ENCODE measurements at regions not wholly inside any gene's neighbourhood (a gene's known extent, or its start where the extent isn't known, plus 50 kb on each side); places are given as distances from the start of the nearest gene placed in this dataset.

DNA sequence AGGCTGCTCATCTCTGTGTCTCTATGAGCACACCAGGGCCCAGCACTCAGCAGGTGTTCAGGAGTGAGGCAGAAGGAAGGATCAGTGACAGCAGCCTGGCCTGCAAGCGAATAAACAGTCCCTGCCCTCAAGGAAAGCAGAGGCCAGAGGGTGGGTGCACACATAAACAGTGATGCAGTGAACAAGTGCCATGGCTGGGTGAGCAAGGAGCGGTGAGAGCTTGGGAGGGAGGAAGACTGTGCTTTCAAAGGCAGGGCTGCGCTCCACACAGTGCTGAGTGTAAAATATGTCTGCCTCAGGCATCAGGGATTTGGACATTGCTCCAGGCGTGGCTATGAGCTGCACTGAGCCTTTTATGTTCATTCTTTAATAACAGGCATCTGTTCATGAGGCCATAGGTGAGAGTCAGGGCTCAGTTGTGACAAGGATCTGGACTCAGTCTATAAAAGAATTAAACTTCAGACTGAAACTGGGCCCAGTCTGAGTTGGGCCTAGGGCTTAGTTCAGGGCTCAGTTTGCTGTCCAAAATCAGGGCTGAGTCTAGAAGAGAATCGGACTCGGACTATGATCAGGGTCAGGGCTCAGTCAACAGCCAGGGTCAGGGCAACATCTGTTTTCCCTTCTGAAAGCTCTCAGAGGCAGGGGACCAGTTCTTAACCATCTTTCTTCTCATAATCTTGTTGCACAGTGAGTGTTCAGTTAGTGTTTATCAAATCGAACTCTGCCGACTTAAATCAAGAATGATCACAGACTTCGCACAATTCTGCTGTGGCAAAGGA lies 213.7 kb downstream of the FOXD2 start:
- intact Hi-C loops (cut with DNase I) = no loop called here
- H3K27ac ChIP-seq (ENCODE audit: low read depth in 2 of 2, low read length in 2 of 2) = no peak overlapping the region
- H3K4me3 ChIP-seq (ENCODE audit: low read length in 3 of 3) = no peak overlapping the region
- no peak for TF ChIP-seq CTCF (IDR thresholded peaks at IDR 0.05; ENCODE audit: borderline replicate concordance, extremely low read depth, insufficient read depth)
- DNase-seq = peak in 4 of 5 donors; percentile 71 to 83 (median 77)
- no peaks in the 10 kb centered on the region for H3K36me3 ChIP-seq (ENCODE audit: control insufficient read depth in 2 of 3, insufficient read depth in 3 of 3, low read length in 3 of 3)
- no peaks in the 10 kb centered on the region for H3K9me3 ChIP-seq (ENCODE audit: control insufficient read depth in 2 of 3, insufficient read depth in 1 of 3, low read length in 3 of 3)
- H3K27me3 ChIP-seq (ENCODE audit: control insufficient read depth, insufficient read depth, low read length) = peaks cover 3% of the 10 kb centered on the region
- FAIRE-seq = no peak
- no peak overlapping the region for H3K9ac ChIP-seq (ENCODE audit: low read length in 3 of 3)
- peaks cover 3 to 7% (median 4%) of the 10 kb centered on the region in 3 donors for H3K4me1 ChIP-seq (ENCODE audit: control insufficient read depth in 2 of 3, insufficient read depth in 2 of 3, low read depth in 1 of 3, low read length in 3 of 3)

DNA sequence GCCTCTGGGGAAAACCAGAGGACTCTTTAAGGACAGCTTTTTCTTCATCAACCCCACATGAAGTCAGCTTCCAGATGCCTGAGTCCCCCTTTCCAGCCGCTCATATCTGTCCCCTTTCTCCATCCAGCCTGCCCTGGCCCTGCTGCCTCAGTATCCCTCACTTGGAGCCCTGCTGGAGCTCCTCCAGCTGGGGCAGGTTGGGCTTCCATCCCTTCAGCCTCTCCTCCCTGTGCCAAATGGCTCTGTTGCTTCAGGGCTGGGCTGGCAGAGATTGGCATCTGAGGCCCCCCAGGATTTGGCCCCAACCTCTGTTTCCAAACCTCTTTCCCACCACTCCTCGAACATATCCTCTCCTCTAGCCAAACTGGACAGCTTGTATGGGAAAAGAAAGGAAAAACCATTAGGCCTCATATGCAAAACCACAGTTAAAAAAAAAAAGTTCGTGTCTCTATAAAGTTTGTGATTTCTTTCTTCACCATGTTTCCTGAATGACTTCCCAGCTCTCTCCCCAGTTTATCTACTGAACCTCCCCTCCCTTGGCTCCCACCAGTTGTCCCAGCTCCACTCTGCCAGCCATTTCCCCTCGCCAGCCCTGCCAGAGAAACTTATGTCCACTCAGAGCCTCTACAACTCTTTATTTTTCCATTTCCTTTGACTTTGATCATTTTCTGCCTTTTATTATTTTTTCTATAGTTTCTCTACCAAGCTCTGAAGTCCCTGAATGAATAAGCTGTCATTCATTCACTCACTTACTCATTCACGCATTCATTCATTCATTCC lies 217.9 kb downstream of the FOXD2 start:
- H3K9me3 ChIP-seq (ENCODE audit: control insufficient read depth in 2 of 3, insufficient read depth in 1 of 3, low read length in 3 of 3) = no peaks in the 10 kb centered on the region
- peaks cover 3 to 12% (median 5%) of the 10 kb centered on the region in 3 donors for H3K4me1 ChIP-seq (ENCODE audit: control insufficient read depth in 2 of 3, insufficient read depth in 2 of 3, low read depth in 1 of 3, low read length in 3 of 3)
- intact Hi-C loops (cut with DNase I) = no loop called here
- TF ChIP-seq CTCF (IDR thresholded peaks at IDR 0.05; ENCODE audit: borderline replicate concordance, extremely low read depth, insufficient read depth) = no peak
- no peak overlapping the region for H3K9ac ChIP-seq (ENCODE audit: low read length in 3 of 3)
- H3K27ac ChIP-seq (ENCODE audit: low read depth in 2 of 2, low read length in 2 of 2) = no peak overlapping the region
- H3K27me3 ChIP-seq (ENCODE audit: control insufficient read depth, insufficient read depth, low read length) = no peaks in the 10 kb centered on the region
- H3K4me3 ChIP-seq (ENCODE audit: low read length in 3 of 3) = no peak overlapping the region
- DNase-seq = peak in 2 of 5 donors; percentile 2 to 20
- H3K36me3 ChIP-seq (ENCODE audit: control insufficient read depth in 2 of 3, insufficient read depth in 3 of 3, low read length in 3 of 3) = no peaks in the 10 kb centered on the region
- FAIRE-seq = no peak

DNA sequence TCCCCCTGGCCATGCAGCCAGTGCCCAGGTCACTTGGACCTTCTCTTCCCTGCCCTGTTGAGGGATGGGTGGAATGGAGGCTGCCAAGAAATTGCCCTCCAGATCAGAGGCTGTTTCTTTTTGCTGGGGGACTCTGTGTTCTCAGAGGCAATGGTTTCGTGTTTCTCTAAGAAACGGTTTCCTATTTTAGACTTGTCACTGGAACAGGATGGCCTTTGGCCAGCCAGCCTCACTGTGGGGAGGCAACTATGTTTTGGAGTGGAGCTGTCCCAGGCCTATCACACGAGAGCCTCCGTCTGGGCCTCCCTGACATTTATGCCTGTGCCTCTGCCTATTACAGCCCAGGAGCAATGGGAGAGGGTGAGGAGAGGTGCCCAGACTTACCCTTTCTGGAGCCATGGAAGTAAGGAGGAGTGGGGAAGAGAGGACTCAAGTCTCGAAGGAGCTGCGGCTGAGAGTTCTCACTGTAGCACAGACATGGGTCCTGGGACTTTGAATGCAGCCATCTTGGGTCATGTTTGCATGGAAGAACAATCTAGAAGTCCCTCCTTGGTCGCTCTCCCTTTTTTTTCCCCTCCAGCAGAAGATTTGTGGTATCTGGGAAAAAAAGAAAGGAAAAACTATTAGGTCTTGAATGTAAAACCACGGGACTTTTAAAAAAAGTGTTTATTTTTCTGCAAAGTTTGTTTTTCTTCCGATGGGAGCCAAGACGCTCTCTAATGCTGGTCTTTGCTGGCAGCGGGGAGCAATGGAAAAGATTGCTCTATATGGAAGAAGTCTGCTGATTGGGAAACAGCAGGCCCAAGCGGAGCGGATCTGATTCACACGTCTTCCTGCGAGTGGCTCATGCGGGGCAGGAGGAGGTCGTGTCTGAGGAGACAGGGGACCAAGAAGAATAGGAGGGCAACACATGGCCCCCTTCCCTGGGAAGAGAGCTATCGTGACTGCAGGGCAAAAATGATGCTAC lies 219.2 kb downstream of the FOXD2 start:
- no peak for FAIRE-seq
- Histone ChIP-seq H3K4me1 (ENCODE audit: control insufficient read depth in 2 of 3, insufficient read depth in 2 of 3, low read depth in 1 of 3, low read length in 3 of 3) (peaks cover 0 to 8% (median 2%) of the 10 kb centered on the region in 3 donors), H3K9ac (ENCODE audit: low read length in 3 of 3) (no peak overlapping the region), H3K27ac (ENCODE audit: low read depth in 2 of 2, low read length in 2 of 2) (peak overlapping the region; percentile 18 to 48), H3K36me3 (ENCODE audit: control insufficient read depth in 2 of 3, insufficient read depth in 3 of 3, low read length in 3 of 3) (no peaks in the 10 kb centered on the region), H3K27me3 (ENCODE audit: control insufficient read depth, insufficient read depth, low read length) (no peaks in the 10 kb centered on the region), H3K4me3 (ENCODE audit: low read length in 3 of 3) (no peak overlapping the region), H3K9me3 (ENCODE audit: control insufficient read depth in 2 of 3, insufficient read depth in 1 of 3, low read length in 3 of 3) (no peaks in the 10 kb centered on the region)
- DNase-seq = peak in 4 of 5 donors; percentile 13 to 92 (median 54)
- intact Hi-C loops (cut with DNase I) = no loop called here
- no peak for TF ChIP-seq CTCF (IDR thresholded peaks at IDR 0.05; ENCODE audit: borderline replicate concordance, extremely low read depth, insufficient read depth)

All from kidney (tissue), 13 donors.